K562 (cell line): ENCODE measurements at regions not wholly inside any gene's neighbourhood (a gene's known extent, or its start where the extent isn't known, plus 50 kb on each side); places are given as distances from the start of the nearest gene placed in this dataset.

Source experiments
- AFF1 ChIP-seq, 2 experiments: fragments of 450-650 bp; IDR thresholded peaks; 2 replicates each; pipeline ENCODE4 v1.6.1; 2018; ENCODE audit warnings: mild to moderate bottlenecking in 2 of 2, low read depth in 1 of 2; ENCODE audit not compliant: partially characterized antibody in 2 of 2
- CBX1 ChIP-seq: sonication (generic); IDR thresholded peaks from 2 replicates; pipeline ENCODE4 v1.6.1; 2016; ENCODE audit warnings: antibody characterized with exemption, low read depth, mild to moderate bottlenecking
- EP300 ChIP-seq: IDR thresholded peaks from 2 replicates; pipeline ENCODE4 v1.6.1; 2012; ENCODE audit warnings: low read length, improper control_type of control experiment
- MEF2D ChIP-seq: conservative IDR thresholded peaks from 2 replicates; pipeline ENCODE4 v1.6.1; 2016; ENCODE audit warnings: low read depth, missing genetic modification characterization, missing compliant biosample characterization
- MEIS2 ChIP-seq: fragments of 450-650 bp; IDR thresholded peaks from 2 replicates; pipeline ENCODE4 v1.6.1; 2014; ENCODE audit warnings: mild to moderate bottlenecking; ENCODE audit not compliant: partially characterized antibody
- PRDM10 ChIP-seq: fragments of 450-650 bp; IDR thresholded peaks from 2 replicates; pipeline ENCODE4 v1.6.1; 2018; ENCODE audit not compliant: partially characterized antibody
- TF ChIP-seq, protein P1 (sequence below), 2 experiments: fragments of 450-650 bp; formaldehyde crosslinking in 1 of 2; IDR thresholded peaks; 2 replicates each; pipeline versions ENCODE4 v1.4.0 to v1.6.1; 2014 to 2020; ENCODE audit warnings: mild to moderate bottlenecking in 2 of 2, borderline replicate concordance in 1 of 2, low read depth in 1 of 2
- TF ChIP-seq, protein P2 (sequence below): conservative IDR thresholded peaks from 2 replicates; pipeline ENCODE4 v1.6.1; 2011; ENCODE audit warnings: low read depth, mild to moderate bottlenecking, low read length; ENCODE audit not compliant: control insufficient read depth

- TF ChIP-seq, protein P1, sequence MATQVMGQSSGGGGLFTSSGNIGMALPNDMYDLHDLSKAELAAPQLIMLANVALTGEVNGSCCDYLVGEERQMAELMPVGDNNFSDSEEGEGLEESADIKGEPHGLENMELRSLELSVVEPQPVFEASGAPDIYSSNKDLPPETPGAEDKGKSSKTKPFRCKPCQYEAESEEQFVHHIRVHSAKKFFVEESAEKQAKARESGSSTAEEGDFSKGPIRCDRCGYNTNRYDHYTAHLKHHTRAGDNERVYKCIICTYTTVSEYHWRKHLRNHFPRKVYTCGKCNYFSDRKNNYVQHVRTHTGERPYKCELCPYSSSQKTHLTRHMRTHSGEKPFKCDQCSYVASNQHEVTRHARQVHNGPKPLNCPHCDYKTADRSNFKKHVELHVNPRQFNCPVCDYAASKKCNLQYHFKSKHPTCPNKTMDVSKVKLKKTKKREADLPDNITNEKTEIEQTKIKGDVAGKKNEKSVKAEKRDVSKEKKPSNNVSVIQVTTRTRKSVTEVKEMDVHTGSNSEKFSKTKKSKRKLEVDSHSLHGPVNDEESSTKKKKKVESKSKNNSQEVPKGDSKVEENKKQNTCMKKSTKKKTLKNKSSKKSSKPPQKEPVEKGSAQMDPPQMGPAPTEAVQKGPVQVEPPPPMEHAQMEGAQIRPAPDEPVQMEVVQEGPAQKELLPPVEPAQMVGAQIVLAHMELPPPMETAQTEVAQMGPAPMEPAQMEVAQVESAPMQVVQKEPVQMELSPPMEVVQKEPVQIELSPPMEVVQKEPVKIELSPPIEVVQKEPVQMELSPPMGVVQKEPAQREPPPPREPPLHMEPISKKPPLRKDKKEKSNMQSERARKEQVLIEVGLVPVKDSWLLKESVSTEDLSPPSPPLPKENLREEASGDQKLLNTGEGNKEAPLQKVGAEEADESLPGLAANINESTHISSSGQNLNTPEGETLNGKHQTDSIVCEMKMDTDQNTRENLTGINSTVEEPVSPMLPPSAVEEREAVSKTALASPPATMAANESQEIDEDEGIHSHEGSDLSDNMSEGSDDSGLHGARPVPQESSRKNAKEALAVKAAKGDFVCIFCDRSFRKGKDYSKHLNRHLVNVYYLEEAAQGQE (IDR thresholded peaks at IDR 0.05; ENCODE audit: borderline replicate concordance): peak; percentile 86
- TF ChIP-seq, protein P1 (CRISPR knock-in tag; IDR thresholded peaks at IDR 0.05; ENCODE audit: low read depth): no peak
- TF ChIP-seq MEF2D (tag): peak; percentile 20; the same call in 1 of the 2 replicates
- TF ChIP-seq, protein P2, sequence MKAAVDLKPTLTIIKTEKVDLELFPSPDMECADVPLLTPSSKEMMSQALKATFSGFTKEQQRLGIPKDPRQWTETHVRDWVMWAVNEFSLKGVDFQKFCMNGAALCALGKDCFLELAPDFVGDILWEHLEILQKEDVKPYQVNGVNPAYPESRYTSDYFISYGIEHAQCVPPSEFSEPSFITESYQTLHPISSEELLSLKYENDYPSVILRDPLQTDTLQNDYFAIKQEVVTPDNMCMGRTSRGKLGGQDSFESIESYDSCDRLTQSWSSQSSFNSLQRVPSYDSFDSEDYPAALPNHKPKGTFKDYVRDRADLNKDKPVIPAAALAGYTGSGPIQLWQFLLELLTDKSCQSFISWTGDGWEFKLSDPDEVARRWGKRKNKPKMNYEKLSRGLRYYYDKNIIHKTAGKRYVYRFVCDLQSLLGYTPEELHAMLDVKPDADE: peak; percentile 77
- peak; percentile 98 for TF ChIP-seq EP300
- TF ChIP-seq CBX1: peak; percentile 85; the same call in 1 of the 2 replicates
- TF ChIP-seq AFF1 (IDR thresholded peaks at IDR 0.05; ENCODE audit: low read depth in 1 of 2, partially characterized antibody in 2 of 2): peak in 1 of 2 experiments; percentile 65
- peak; percentile 54 for TF ChIP-seq PRDM10
- peak; percentile 55 for TF ChIP-seq MEIS2
These were observed 162.5 kb upstream of the TBL1XR1 start (continued) for GRCh38 chr3:177359593-177360357.
